GM21737 (cell line): ENCODE measurements at regions not wholly inside any gene's neighbourhood (a gene's known extent, or its start where the extent isn't known, plus 50 kb on each side); places are given as distances from the start of the nearest gene placed in this dataset.
"Not testable (repeated sequence)": the region's sequence is repeated elsewhere in the genome, so short reads cannot be mapped to it uniquely, and the experiment has no call there.

Source experiments
- ATAC-seq: cut with Tn5 transposase; IDR thresholded peaks from one replicate; pipeline ENCODE4 v1.9.1; 2021; ENCODE audit warnings: mild to moderate bottlenecking, moderate library complexity; ENCODE audit not compliant: unreplicated experiment

GRCh38 chr10:9299966-9300365 lies 1245.5 kb downstream of the GATA3 start:
- ATAC-seq: no peak

GRCh38 chr10:9301148-9301547 lies 1246.7 kb downstream of the GATA3 start:
- no peak for ATAC-seq

DNA sequence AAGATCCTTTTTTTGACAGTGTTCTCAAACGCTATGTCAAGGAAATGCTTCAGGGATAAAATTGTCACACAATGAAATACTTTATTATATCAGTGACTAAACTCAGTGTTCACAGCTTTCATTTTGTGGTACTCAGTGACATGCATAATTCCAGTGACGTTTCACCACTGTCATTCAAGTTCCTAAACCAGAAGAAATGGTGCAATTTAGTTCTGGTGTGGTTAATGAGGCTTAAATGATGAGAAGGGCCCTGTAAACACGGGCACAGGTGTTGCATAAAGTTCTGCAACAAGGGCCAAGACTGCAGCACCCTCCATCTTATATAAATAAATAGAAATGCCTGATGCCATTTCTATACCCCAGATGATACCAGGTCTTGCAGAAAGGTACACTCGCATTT lies 1247.1 kb downstream of the GATA3 start:
- ATAC-seq: no peak

DNA sequence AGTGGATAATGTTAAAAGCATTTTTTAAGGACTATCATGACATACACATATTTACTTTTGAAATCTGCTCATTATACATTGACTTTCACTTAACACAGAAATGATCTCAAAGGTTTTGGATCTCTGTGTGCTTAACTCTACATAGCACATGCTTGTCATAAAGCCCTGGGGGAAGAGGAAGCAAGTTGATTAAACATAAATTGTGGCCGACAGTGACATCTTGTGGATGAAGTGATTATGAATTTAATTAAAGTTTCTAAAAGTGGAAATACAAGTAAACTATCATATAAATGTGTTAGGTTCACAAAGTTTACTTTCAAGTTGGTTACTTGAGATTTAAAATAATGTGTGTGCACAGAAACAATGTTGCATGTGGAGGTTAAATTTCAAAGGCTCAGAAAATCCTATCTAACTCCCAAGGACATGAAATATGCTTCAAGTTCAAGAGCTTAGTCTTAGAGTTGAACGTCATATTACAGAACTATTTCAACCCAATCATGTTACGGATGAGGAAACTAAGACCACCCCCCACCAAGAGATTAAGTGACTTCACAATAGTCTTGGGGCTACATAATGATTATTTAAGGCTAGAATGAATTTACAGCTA lies 1247.8 kb downstream of the GATA3 start:
- no peak for ATAC-seq

GRCh38 chr10:9305018-9305655 lies 1250.6 kb downstream of the GATA3 start:
- no peak for ATAC-seq

GRCh38 chr10:9311702-9312499 lies 1257.4 kb downstream of the GATA3 start:
- no peak for ATAC-seq

DNA sequence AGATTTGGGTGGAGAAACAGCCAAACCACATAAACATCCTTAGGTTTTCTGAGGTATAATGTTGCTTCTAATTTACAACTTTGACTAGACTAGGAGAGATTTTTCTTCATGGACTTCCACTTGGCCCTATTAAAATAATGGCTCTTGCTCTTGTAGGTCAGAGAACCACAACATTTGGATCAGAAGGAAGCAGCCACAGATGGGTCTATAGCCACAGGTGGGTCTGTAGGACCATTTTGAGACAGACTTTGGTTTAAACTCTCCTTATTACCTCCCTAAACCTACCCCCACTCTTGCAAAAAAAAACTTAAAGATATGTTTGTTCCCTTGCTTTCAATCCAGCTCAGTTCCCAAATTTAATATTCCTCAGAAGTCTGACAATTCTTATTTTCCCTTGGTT lies 1260.8 kb downstream of the GATA3 start:
- ATAC-seq: no peak

- no peak for ATAC-seq
Measured at GRCh38 chr10:9331583-9332008, 1277.1 kb downstream of the GATA3 start.

DNA sequence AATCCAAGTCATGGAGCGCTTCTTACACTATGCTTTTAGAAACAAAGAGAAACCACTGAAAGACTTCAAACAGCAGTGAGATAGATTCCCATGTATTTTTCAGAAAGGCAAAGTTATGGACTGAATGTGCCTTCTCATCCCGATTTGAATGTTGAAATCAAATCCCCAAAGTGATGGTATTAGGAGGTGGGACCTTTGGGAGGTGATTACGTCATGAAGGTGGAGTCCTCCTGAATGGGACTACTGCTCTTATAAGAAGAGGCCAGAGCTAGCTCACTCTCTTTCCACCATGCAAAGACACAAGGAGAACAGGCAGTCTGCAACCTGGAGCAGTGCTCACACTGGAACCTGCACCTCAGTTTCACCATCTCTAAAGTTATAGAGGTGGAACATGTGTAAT lies 1279.8 kb downstream of the GATA3 start:
- no peak for ATAC-seq

GRCh38 chr10:9339716-9340115 lies 1285.2 kb downstream of the GATA3 start:
- no peak for ATAC-seq

DNA sequence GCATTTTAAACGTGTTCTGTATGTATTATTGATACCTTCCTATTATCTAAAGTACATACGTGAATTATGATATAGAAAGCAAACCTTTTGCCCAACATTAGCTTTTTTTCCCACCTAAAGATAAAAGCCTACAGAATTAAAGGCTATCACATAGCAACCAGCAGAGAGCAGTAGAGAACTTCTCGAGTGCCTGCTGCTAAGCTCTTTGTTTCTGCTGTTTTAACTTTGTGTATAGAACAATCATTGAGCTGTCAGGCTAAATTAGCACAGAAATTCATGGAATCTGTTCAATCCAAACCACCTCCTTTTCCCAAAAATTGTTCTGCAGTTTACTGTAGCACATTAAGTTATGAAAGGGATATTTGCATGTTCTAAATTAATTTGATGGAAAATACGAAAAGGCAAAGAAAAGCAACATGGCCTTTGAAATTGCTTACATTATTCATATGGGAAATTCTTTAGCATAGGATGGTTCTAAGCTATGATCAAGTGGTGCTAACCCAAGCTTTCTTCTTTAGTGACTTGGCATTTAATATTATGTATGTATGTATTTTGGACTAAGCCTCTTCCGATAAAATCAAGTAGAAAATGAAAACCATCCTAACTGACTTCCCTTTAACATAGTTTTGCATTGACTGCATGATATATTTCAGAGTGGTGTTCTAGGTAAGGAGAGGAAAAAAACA lies 1288.5 kb downstream of the GATA3 start:
- ATAC-seq: no peak

DNA sequence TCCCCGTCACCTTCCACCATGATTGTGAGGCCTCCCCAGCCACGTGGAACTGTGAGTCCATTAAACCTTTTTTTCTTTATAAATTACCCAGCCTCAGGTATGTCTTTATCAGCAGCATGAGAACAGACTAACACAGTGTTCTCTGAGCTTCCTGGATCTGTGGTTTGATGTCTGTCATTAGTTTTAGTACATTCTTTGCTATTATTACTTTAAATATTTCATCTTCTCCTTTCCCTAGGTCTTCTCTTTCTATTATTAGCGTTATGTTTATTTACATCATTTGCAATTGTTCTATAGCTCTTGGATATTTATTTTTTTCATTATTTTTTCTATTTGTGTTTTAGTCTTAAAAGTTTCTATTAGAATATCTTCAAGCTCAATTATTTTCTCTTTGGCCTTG lies 1293.4 kb downstream of the GATA3 start:
- ATAC-seq: not testable (repeated sequence)

GRCh38 chr10:9357471-9357870 lies 1303.0 kb downstream of the GATA3 start:
- ATAC-seq: no peak

- no peak for ATAC-seq
Measured at GRCh38 chr10:9362721-9363120, 1308.2 kb downstream of the GATA3 start.

- no peak for ATAC-seq
Measured at GRCh38 chr10:9379183-9379582, 1324.7 kb downstream of the GATA3 start.

DNA sequence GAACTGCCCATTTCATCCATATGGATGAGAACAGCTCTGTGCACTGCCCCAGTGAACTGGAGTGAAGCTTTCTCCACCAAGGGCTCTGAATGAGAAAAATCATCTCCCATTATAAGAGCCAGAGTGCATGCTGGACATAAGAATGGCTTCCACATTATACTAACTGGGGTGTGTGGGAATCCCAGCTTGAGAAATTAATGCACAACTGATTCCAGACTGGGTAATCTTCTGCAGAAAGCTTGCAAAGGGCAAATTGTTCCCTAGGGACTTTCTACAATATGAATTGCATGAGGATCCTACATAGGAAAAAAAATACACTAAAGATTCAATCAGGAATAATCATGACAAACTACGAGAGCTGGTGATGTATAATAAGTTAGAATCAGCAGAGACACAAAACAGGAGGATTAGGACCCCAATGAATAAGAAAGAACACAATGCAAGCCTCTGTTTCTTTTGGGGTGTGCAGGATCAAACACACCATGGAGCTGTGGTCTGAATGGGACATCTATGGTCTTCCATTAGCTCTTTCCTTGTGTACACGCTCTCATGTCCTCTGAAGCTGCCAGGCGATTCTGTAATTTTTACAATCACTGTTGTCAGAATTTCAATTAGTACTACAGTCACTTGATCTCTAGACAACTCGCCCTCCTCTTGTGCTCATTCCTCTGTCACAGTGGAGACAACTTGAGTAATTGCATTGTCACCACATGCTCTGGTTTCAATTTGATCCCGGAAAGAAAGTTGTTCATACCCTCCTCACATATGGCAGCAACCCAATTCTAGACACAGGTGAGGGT lies 1327.4 kb downstream of the GATA3 start:
- no peak for ATAC-seq

GRCh38 chr10:9382533-9382866 lies 1328.0 kb downstream of the GATA3 start:
- no peak for ATAC-seq

GRCh38 chr10:9390516-9390915 lies 1336.0 kb downstream of the GATA3 start:
- ATAC-seq: no peak

DNA sequence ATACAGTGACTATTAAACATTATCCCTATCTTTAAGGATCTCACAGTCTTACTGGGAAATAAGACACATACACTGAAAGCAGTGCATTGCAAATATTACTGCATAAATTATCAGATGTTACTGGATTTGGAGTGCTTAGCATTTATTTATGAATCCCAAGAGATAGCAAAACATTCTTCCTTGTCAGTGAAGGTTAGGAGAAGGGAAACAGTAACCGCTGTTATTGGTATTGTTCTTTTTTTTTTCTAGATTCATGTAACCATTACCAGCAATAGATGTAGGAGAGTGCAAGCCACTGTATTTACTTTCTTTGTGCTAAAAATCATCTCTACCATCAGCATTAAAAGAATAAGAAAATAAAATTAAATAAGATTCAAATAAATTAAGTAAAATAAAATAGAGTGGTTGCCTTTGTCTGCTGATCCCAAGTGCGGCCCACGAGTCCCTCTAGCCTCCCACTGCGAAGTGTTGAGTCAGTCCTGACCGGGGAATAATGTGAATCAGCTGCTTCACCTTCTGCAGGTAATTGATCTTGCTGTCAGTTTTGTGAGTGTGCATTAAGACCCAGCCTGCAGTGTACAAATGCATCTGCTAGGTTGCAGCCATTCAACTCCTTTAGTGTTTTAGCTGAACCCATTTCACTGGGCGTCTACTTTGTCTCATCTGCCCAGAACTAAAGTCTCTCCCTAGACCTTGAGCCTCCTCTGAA lies 1344.9 kb downstream of the GATA3 start:
- ATAC-seq: no peak

DNA sequence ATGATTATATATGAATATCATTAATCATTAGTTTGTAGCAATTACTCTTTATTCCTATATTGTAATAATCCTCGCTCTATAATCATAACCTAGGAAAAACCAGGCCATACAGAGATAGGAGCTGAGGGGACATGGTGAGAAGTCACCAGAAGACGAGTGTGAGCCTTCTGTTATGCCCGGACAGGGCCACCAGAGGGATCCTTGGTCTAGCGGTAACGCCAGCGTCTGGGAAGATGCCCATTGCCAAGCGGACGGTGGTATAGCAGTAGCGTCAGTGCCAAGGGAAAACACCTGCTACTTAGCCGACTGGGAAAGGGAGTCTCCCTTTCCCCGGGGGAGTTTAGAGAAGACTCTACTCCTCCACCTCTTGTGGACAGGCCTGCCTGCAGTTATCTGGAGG lies 1347.6 kb downstream of the GATA3 start:
- not testable (repeated sequence) for ATAC-seq
